Natural killer cell (primary cell): ENCODE measurements at regions not wholly inside any gene's neighbourhood (a gene's known extent, or its start where the extent isn't known, plus 50 kb on each side); places are given as distances from the start of the nearest gene placed in this dataset.

Experiments
- ATAC-seq, 3 donors: fragments of 150-1000 bp in 2 of 3; fragments of 200-7000 bp in 1 of 3; cut with Tn5 transposase; 1 replicate in 1 of 3; 2 replicates in 2 of 3; pipeline ENCODE4 v1.10.0; 2021; ENCODE audit warnings: mild to moderate bottlenecking in 2 of 3, moderate library complexity in 2 of 3
- DNase-seq, 2 donors: peaks; one replicate each; pipeline versions ENCODE4 v3.0.0 to v3.0.0-alpha.2; 2013 to 2021; ENCODE audit warnings: mixed read lengths in 1 of 2
- H3K27ac ChIP-seq: one replicate; pipeline ENCODE4 v1.5.1; 2013; ENCODE audit warnings: mild to moderate bottlenecking, low read length
- H3K27me3 ChIP-seq: one replicate; pipeline ENCODE4 v1.6.1; 2013; ENCODE audit warnings: low read length; ENCODE audit not compliant: control insufficient read depth, insufficient read depth
- H3K36me3 ChIP-seq: one replicate; pipeline ENCODE4 v1.6.1; 2013; ENCODE audit warnings: low read length; ENCODE audit not compliant: control insufficient read depth, insufficient read depth
- H3K4me1 ChIP-seq: one replicate; pipeline ENCODE4 v1.6.1; 2013; ENCODE audit warnings: low read length; ENCODE audit not compliant: control insufficient read depth, insufficient read depth
- H3K4me3 ChIP-seq: one replicate; pipeline ENCODE4 v1.5.1; 2013; ENCODE audit warnings: low read length
- H3K9me3 ChIP-seq: one replicate; pipeline ENCODE4 v1.6.1; 2013; ENCODE audit warnings: low read length; ENCODE audit not compliant: control insufficient read depth, insufficient read depth
- H3K27ac Mint-ChIP-seq, 2 donors: one replicate each; pipeline ENCODE4 v1.8.0; 2022; ENCODE audit warnings: mild to moderate bottlenecking in 2 of 2, mixed read lengths in 2 of 2, moderate library complexity in 1 of 2
- H3K27me3 Mint-ChIP-seq, 2 donors: one replicate each; pipeline ENCODE4 v1.8.0; 2022; ENCODE audit warnings: low read depth in 2 of 2, mixed read lengths in 2 of 2
- H3K36me3 Mint-ChIP-seq: one replicate; pipeline ENCODE4 v1.8.0; 2022; ENCODE audit warnings: mixed read lengths
- H3K4me1 Mint-ChIP-seq, 2 donors: one replicate each; pipeline ENCODE4 v1.8.0; 2022; ENCODE audit warnings: mixed read lengths in 2 of 2
- H3K4me3 Mint-ChIP-seq: one replicate; pipeline ENCODE4 v1.8.0; 2022; ENCODE audit warnings: mild to moderate bottlenecking, moderate library complexity, mixed read lengths
- H3K9me3 Mint-ChIP-seq, 2 donors: one replicate each; pipeline ENCODE4 v1.8.0; 2022; ENCODE audit warnings: mixed read lengths in 2 of 2
- CTCF ChIP-seq: fragments of 200-600 bp; IDR thresholded peaks from one replicate; pipeline ENCODE4 v1.8.0; 2022; ENCODE audit warnings: antibody characterized with exemption
- WGBS: methylation state at CpG from one replicate; pipeline ENCODE4 v1.1.7; 2013; ENCODE audit warnings: missing lambda C conversion rate; ENCODE audit not compliant: insufficient coverage; 5-methylcytosine and 5-hydroxymethylcytosine counted together
- intact Hi-C: fragments of 100-400 bp; cut with micrococcal nuclease; formaldehyde crosslinking; loops from one replicate; pipeline ENCODE4 v1.14.2; 2022

GRCh38 chr6:141744971-141745370 lies 387.8 kb upstream of the GJE1 start:
- H3K9me3 Mint-ChIP-seq, result peaks cover 2 to 10% of the 10 kb centered on the region in 2 donors
- no peak overlapping the region for H3K4me3 Mint-ChIP-seq
- no peaks in the 10 kb centered on the region for H3K36me3 ChIP-seq
- no peak for TF ChIP-seq CTCF
- H3K9me3 ChIP-seq, result no peaks in the 10 kb centered on the region
- WGBS, result 35% methylated on average over 3 of the region's 3 CpGs
- no peaks in the 10 kb centered on the region for H3K36me3 Mint-ChIP-seq
- no peak overlapping the region for H3K4me3 ChIP-seq
- no peak overlapping the region for H3K27ac Mint-ChIP-seq
- ATAC-seq (no peak), DNase-seq (no peak)
- H3K4me1 Mint-ChIP-seq, result no peaks in the 10 kb centered on the region
- H3K4me1 ChIP-seq, result no peaks in the 10 kb centered on the region
- no peaks in the 10 kb centered on the region for H3K27me3 ChIP-seq
- H3K27me3 Mint-ChIP-seq, result no peaks in the 10 kb centered on the region
- intact Hi-C loops, result no loop called here
- H3K27ac ChIP-seq, result no peak overlapping the region

DNA sequence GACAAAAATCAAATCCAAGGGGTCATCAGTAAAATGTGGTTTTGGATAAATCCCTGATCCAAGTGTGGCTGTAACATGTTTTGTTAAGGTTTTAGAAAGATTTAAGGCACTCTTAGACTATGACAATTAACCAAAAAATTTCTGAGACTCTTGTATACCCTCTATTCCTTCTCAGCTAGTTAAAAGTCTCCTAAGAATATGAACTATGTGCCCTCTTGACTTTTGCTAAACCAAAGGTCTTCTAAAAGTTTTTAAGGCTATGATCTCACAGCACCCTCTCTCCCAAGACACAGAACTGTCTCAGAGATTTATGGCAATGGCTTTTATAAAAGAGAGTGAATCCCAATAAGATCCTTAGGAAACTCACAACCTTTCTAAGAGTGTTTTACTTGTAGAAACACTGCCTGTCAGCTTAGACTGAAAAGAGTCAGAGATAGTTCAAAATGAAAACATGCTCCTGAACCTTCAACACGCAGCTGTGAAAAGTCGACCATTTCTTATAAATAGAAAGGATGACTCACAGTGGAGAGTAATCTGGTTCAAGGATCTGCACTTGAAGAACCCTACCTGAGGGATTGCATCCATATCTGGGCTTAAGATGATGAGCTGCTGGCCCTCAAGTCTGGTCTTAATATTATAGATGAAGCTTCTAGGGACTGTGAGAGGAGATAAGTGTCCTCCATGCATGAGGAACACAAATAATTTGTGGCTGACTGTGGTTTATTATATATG lies 388.4 kb upstream of the GJE1 start:
- H3K36me3 Mint-ChIP-seq, result no peaks in the 10 kb centered on the region
- Histone ChIP-seq H3K4me1 (no peaks in the 10 kb centered on the region), H3K36me3 (no peaks in the 10 kb centered on the region), H3K4me3 (no peak overlapping the region), H3K27me3 (no peaks in the 10 kb centered on the region), H3K27ac (no peak overlapping the region), H3K9me3 (no peaks in the 10 kb centered on the region)
- H3K4me3 Mint-ChIP-seq, result no peak overlapping the region
- TF ChIP-seq CTCF, result no peak
- H3K27ac Mint-ChIP-seq, result no peak overlapping the region
- no peaks in the 10 kb centered on the region for H3K4me1 Mint-ChIP-seq
- H3K27me3 Mint-ChIP-seq, result no peaks in the 10 kb centered on the region
- 82% methylated on average over 2 of the region's 2 CpGs for WGBS
- ATAC-seq (no peak), DNase-seq (no peak)
- H3K9me3 Mint-ChIP-seq, result peaks cover 2 to 12% of the 10 kb centered on the region in 2 donors
- intact Hi-C loops, result no loop called here

GRCh38 chr6:141736104-141736503 lies 396.6 kb upstream of the GJE1 start:
- WGBS, result no CpG with 5 or more reads among the region's 3 CpGs
- ATAC-seq (no peak), DNase-seq (no peak)
- H3K36me3 ChIP-seq, result no peaks in the 10 kb centered on the region
- Mint-ChIP-seq H3K36me3 (no peaks in the 10 kb centered on the region), H3K4me3 (no peak overlapping the region), H3K4me1 (no peaks in the 10 kb centered on the region), H3K27ac (no peak overlapping the region), H3K9me3 (peaks cover 0 to 9% of the 10 kb centered on the region in 2 donors), H3K27me3 (no peaks in the 10 kb centered on the region)
- H3K27me3 ChIP-seq, result no peaks in the 10 kb centered on the region
- no peak for TF ChIP-seq CTCF
- no peak overlapping the region for H3K4me3 ChIP-seq
- H3K27ac ChIP-seq, result no peak overlapping the region
- no peaks in the 10 kb centered on the region for H3K4me1 ChIP-seq
- H3K9me3 ChIP-seq, result no peaks in the 10 kb centered on the region
- intact Hi-C loops, result no loop called here

DNA sequence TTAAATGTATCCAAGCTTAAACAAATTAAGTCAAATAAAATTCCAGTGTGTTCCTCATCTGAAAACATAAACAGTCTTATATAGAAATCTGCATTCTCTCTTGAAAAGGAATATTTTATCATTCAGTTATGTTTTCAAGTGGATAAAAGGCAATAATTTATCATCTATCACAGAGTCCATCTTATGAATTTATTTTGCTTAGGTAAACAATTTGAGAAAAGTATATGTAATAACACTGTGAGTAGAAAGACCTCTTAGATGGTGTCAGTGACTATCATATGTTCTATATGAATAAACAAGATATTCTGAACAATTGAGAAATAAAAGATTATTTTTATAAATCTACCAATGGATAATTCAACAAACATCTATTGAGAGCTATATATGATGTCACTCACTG lies 397.6 kb upstream of the GJE1 start:
- H3K4me1 ChIP-seq, result no peaks in the 10 kb centered on the region
- no peaks in the 10 kb centered on the region for H3K4me1 Mint-ChIP-seq
- no peak for ATAC-seq
- no peaks in the 10 kb centered on the region for H3K27me3 ChIP-seq
- H3K4me3 Mint-ChIP-seq, result no peak overlapping the region
- intact Hi-C loops, result no loop called here
- H3K36me3 ChIP-seq, result no peaks in the 10 kb centered on the region
- DNase-seq, result no peak
- no peaks in the 10 kb centered on the region for H3K36me3 Mint-ChIP-seq
- no peaks in the 10 kb centered on the region for H3K27me3 Mint-ChIP-seq
- no peak overlapping the region for H3K4me3 ChIP-seq
- no peaks in the 10 kb centered on the region for H3K9me3 ChIP-seq
- H3K27ac Mint-ChIP-seq, result no peak overlapping the region
- TF ChIP-seq CTCF, result no peak
- H3K9me3 Mint-ChIP-seq, result peaks cover 0 to 9% of the 10 kb centered on the region in 2 donors
- H3K27ac ChIP-seq, result no peak overlapping the region
